Trophoblast cell (in vitro differentiated cells and primary cell): ENCODE measurements at regions not wholly inside any gene's neighbourhood (a gene's known extent, or its start where the extent isn't known, plus 50 kb on each side); places are given as distances from the start of the nearest gene placed in this dataset.
"Not testable (repeated sequence)": the region's sequence is repeated elsewhere in the genome, so short reads cannot be mapped to it uniquely, and the experiment has no call there.

Experiments
- DNase-seq, 2 donors: peaks; one replicate each; pipeline ENCODE4 v3.0.0-alpha.2; 2016
- H2AFZ ChIP-seq: 2 replicates; pipeline ENCODE4 v1.6.1; 2013; ENCODE audit warnings: low read length, moderate library complexity, mild to moderate bottlenecking; ENCODE audit not compliant: insufficient read depth, poor library complexity
- H2AK5ac ChIP-seq: 2 replicates; pipeline ENCODE4 v1.6.1; 2013; ENCODE audit warnings: mild to moderate bottlenecking, low read length
- H2BK120ac ChIP-seq: 2 replicates; pipeline ENCODE4 v1.6.1; 2013; ENCODE audit warnings: low read length, mild to moderate bottlenecking, moderate library complexity; ENCODE audit not compliant: insufficient read depth, poor library complexity
- H2BK12ac ChIP-seq: 2 replicates; pipeline ENCODE4 v1.6.1; 2013; ENCODE audit warnings: mild to moderate bottlenecking, low read length, moderate library complexity
- H2BK5ac ChIP-seq: 2 replicates; pipeline ENCODE4 v1.6.1; 2013; ENCODE audit warnings: low read length, low read depth, moderate library complexity, mild to moderate bottlenecking; ENCODE audit not compliant: poor library complexity
- H3K14ac ChIP-seq: 2 replicates; pipeline ENCODE4 v1.6.1; 2013; ENCODE audit warnings: mild to moderate bottlenecking, low read length
- H3K18ac ChIP-seq: 2 replicates; pipeline ENCODE4 v1.6.1; 2013; ENCODE audit warnings: mild to moderate bottlenecking, low read length
- H3K23ac ChIP-seq: 2 replicates; pipeline ENCODE4 v1.6.1; 2013; ENCODE audit warnings: low read length
- H3K27ac ChIP-seq: 2 replicates; pipeline ENCODE4 v1.5.1; 2013; ENCODE audit warnings: low read depth, mild to moderate bottlenecking, inconsistent platforms, low read length, moderate library complexity
- H3K27me3 ChIP-seq: 2 replicates; pipeline ENCODE4 v1.6.1; 2013; ENCODE audit warnings: inconsistent platforms, mild to moderate bottlenecking, low read length, moderate library complexity; ENCODE audit not compliant: insufficient read depth
- H3K36me3 ChIP-seq, 2 experiments: 1 replicate in 1 of 2; 2 replicates in 1 of 2; pipeline ENCODE4 v1.6.1; 2013; ENCODE audit warnings: low read length in 2 of 2, mild to moderate bottlenecking in 2 of 2, moderate library complexity in 1 of 2; ENCODE audit not compliant: insufficient read depth in 2 of 2, control insufficient read depth in 1 of 2
- H3K4ac ChIP-seq: 2 replicates; pipeline ENCODE4 v1.6.1; 2013; ENCODE audit warnings: low read depth, mild to moderate bottlenecking, low read length, moderate library complexity
- H3K4me1 ChIP-seq, 2 experiments: 1 replicate in 1 of 2; 2 replicates in 1 of 2; pipeline ENCODE4 v1.6.1; 2013; ENCODE audit warnings: low read length in 2 of 2, mild to moderate bottlenecking in 2 of 2, moderate library complexity in 1 of 2; ENCODE audit not compliant: insufficient read depth in 2 of 2, control insufficient read depth in 1 of 2
- H3K4me2 ChIP-seq: 2 replicates; pipeline ENCODE4 v1.6.1; 2013; ENCODE audit warnings: inconsistent platforms, mild to moderate bottlenecking, low read length, moderate library complexity
- H3K4me3 ChIP-seq: 2 replicates; pipeline ENCODE4 v1.5.1; 2013; ENCODE audit warnings: mild to moderate bottlenecking, low read depth, low read length, inconsistent platforms
- H3K79me1 ChIP-seq: one replicate; pipeline ENCODE4 v1.6.1; 2013; ENCODE audit warnings: low read length
- H3K79me2 ChIP-seq: 2 replicates; pipeline ENCODE4 v1.6.1; 2013; ENCODE audit warnings: low read length, mild to moderate bottlenecking; ENCODE audit not compliant: control insufficient read depth, insufficient read depth, poor library complexity
- H3K9ac ChIP-seq: 2 replicates; pipeline ENCODE4 v1.6.1; 2013; ENCODE audit warnings: mild to moderate bottlenecking, low read length
- H3K9me3 ChIP-seq: 2 replicates; pipeline ENCODE4 v1.6.1; 2013; ENCODE audit warnings: low read depth, mild to moderate bottlenecking, control low read depth, inconsistent platforms, low read length; ENCODE audit not compliant: insufficient read depth
- H4K12ac ChIP-seq: 2 replicates; pipeline ENCODE4 v1.6.1; 2013; ENCODE audit warnings: low read depth, mild to moderate bottlenecking, low read length, moderate library complexity
- H4K8ac ChIP-seq: 2 replicates; pipeline ENCODE4 v1.6.1; 2013; ENCODE audit warnings: low read depth, mild to moderate bottlenecking, low read length, moderate library complexity
- H4K91ac ChIP-seq: one replicate; pipeline ENCODE4 v1.6.1; 2013; ENCODE audit warnings: low read depth, mild to moderate bottlenecking, low read length, moderate library complexity
- WGBS: extraction: QIAGEN DNeasy Blood & Tissue Kit; methylation state at CpG from one replicate; pipeline ENCODE4 v1.1.7; 2013; ENCODE audit warnings: missing lambda C conversion rate; ENCODE audit not compliant: insufficient read length, insufficient coverage; ENCODE audit errors: extremely low coverage; 5-methylcytosine and 5-hydroxymethylcytosine counted together

DNA sequence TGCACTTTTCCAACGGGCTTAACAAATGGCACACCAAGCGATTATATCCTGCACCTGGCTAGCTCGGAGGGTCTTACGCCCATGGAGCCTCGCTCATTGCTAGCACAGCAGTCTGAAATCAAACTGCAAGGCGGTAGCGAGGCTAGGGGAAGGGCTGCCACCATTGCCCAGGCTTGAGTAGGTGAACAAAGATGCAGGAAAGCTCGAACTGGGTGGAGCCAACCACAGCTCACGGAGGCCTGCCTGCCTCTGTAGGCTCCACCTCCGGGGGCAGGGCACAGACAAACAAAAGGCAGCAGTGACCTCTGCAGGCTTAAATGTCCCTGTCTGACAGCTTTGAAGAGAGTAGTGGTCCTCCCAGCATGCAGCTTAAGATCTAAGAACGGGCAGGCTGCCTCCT is 365.4 kb downstream of the MMUT start:
- H3K9ac ChIP-seq, H2BK12ac ChIP-seq, H3K4me1 ChIP-seq, H3K27me3 ChIP-seq, H3K18ac ChIP-seq, H3K9me3 ChIP-seq, H4K91ac ChIP-seq, H4K12ac ChIP-seq, H3K79me2 ChIP-seq, H3K4me3 ChIP-seq, H2AK5ac ChIP-seq, H2BK5ac ChIP-seq, H3K4ac ChIP-seq, H4K8ac ChIP-seq, H3K36me3 ChIP-seq, H3K23ac ChIP-seq, H3K79me1 ChIP-seq, H3K27ac ChIP-seq, H2AFZ ChIP-seq, H2BK120ac ChIP-seq, DNase-seq, H3K4me2 ChIP-seq, H3K14ac ChIP-seq: not testable (repeated sequence)
- no CpG with 5 or more reads among the region's 11 CpGs for WGBS

DNA sequence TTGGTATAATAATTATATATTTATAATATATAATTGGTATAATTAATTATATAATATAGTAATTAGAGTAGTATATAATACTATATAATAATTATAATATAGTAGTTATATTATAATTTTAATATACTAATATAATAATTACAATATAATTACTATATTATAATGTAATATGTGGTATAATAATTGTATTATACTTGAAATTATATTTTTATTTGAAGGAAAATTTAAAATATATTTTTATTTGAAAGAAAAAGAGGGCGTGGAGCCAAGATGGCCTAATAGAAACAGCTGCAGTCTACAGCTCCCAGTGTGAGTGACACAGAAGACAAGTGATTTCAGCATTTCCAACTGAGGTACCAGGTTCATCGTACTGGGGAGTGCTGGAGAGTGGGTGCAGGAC is 365.9 kb downstream of the MMUT start:
- H3K79me1 ChIP-seq = no peaks in the 10 kb centered on the region
- no peak overlapping the region for H3K18ac ChIP-seq
- no peak overlapping the region for H3K14ac ChIP-seq
- H2AFZ ChIP-seq = no peak overlapping the region
- DNase-seq = no peak
- H3K4me1 ChIP-seq = no peaks in the 10 kb centered on the region
- no peak overlapping the region for H3K4ac ChIP-seq
- H3K4me3 ChIP-seq = no peak overlapping the region
- H2BK120ac ChIP-seq = no peak overlapping the region
- H2BK12ac ChIP-seq = no peak overlapping the region
- H3K79me2 ChIP-seq = no peaks in the 10 kb centered on the region
- H4K12ac ChIP-seq = no peak overlapping the region
- no peak overlapping the region for H3K23ac ChIP-seq
- no peak overlapping the region for H4K8ac ChIP-seq
- H3K27me3 ChIP-seq = no peaks in the 10 kb centered on the region
- peaks cover 8% of the 10 kb centered on the region for H3K9me3 ChIP-seq
- H3K36me3 ChIP-seq = peaks cover 0 to 2% of the 10 kb centered on the region in 2 experiments
- H2BK5ac ChIP-seq = no peak overlapping the region
- no peak overlapping the region for H2AK5ac ChIP-seq
- no CpG with 5 or more reads among the region's 2 CpGs for WGBS
- no peak overlapping the region for H3K4me2 ChIP-seq
- no peak overlapping the region for H4K91ac ChIP-seq
- no peak overlapping the region for H3K9ac ChIP-seq
- H3K27ac ChIP-seq = no peak overlapping the region

DNA sequence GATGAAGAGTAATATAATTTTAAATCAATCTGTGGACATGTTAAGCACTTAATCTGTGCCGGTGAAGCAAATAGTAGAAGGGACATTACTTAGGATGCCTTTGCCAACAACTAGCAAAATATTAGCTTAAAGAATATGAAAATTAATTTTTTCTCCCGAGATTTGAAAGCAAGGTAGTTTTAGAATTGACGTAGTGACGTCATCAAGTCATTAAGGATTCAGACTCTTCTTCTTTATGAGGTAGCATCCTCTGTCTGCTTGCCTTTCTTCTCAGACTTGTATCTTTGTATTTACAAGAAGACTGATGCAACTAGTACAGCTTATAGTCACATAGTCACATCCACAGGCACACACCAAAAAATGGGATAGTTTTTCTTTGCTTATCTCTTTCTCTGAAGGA is 374.4 kb downstream of the MMUT start:
- Histone ChIP-seq H3K9ac (no peak overlapping the region), H4K91ac (no peak overlapping the region), H3K36me3 (no peaks in the 10 kb centered on the region), H2BK12ac (no peak overlapping the region), H3K18ac (no peak overlapping the region), H3K4ac (no peak overlapping the region), H2AFZ (no peak overlapping the region), H3K79me2 (no peaks in the 10 kb centered on the region), H4K12ac (no peak overlapping the region), H2AK5ac (no peak overlapping the region), H2BK5ac (no peak overlapping the region), H3K27ac (no peak overlapping the region), H4K8ac (no peak overlapping the region), H3K14ac (no peak overlapping the region), H3K79me1 (no peaks in the 10 kb centered on the region), H3K4me1 (no peaks in the 10 kb centered on the region), H3K27me3 (no peaks in the 10 kb centered on the region), H2BK120ac (no peak overlapping the region), H3K23ac (no peak overlapping the region), H3K9me3 (no peaks in the 10 kb centered on the region), H3K4me2 (no peak overlapping the region), H3K4me3 (no peak overlapping the region)
- no peak for DNase-seq
- no CpG with 5 or more reads among the region's 4 CpGs for WGBS

DNA sequence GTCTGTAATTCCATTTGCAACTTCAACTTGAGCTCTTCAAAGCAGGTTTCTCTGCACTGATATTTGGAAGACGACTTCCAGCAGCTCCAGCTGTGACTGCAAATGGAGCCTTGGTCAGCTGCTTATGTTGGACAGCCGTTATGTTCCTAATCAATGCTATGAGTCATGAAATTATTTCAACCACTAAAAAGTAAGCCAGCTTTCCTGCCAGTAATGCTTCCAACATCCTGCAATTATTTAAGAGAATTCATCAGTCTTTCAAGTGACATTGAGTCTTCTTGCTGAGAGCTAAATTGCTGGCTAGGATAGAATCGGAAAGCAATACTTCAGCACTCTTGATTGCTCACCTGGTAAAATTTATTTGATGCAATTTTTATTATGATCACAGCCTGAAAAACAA is 375.7 kb downstream of the MMUT start:
- Histone ChIP-seq H2AK5ac (no peak overlapping the region), H3K27me3 (no peaks in the 10 kb centered on the region), H2BK5ac (no peak overlapping the region), H4K8ac (no peak overlapping the region), H3K18ac (no peak overlapping the region), H3K9me3 (peaks cover 1% of the 10 kb centered on the region), H3K4me2 (no peak overlapping the region), H3K4ac (no peak overlapping the region), H2AFZ (no peak overlapping the region), H3K23ac (no peak overlapping the region), H4K12ac (no peak overlapping the region), H3K9ac (no peak overlapping the region), H3K14ac (no peak overlapping the region), H3K79me1 (no peaks in the 10 kb centered on the region), H2BK120ac (no peak overlapping the region), H4K91ac (no peak overlapping the region), H3K27ac (no peak overlapping the region), H3K4me3 (no peak overlapping the region), H2BK12ac (no peak overlapping the region), H3K79me2 (no peaks in the 10 kb centered on the region), H3K36me3 (no peaks in the 10 kb centered on the region), H3K4me1 (no peaks in the 10 kb centered on the region)
- no peak for DNase-seq
- no CpG with 5 or more reads among the region's 3 CpGs for WGBS
